ENCODE measurements at regions not wholly inside any gene's neighbourhood (a gene's known extent, or its start where the extent isn't known, plus 50 kb on each side); places are given as distances from the start of the nearest gene placed in this dataset.

- Histone ChIP-seq H3K36me3 (ENCODE audit: insufficient read depth) (no peaks in the 10 kb centered on the region), H2AFZ (ENCODE audit: low read depth) (no peak overlapping the region), H3K9ac (no peak overlapping the region), H3K4me1 (ENCODE audit: low read depth, poor library complexity, severe bottlenecking) (peaks cover 45% of the 10 kb centered on the region), H3K27me3 (ENCODE audit: insufficient read depth, low read depth) (no peaks in the 10 kb centered on the region), H4K20me1 (ENCODE audit: insufficient read depth) (no peaks in the 10 kb centered on the region), H3K79me2 (ENCODE audit: insufficient read depth, low read depth) (no peaks in the 10 kb centered on the region), H3K4me2 (no peak overlapping the region), H3K4me3 (IDR thresholded peaks at IDR 0.05; ENCODE audit: insufficient read depth, low read depth, low read length) (no peak overlapping the region), H3K27ac (no peak overlapping the region)
- TF ChIP-seq CTCF (conservative IDR thresholded peaks at IDR 0.05; ENCODE audit: low read depth, low read length), result no peak
Measured at GRCh38 chr7:85774986-85775385, 588.1 kb upstream of the SEMA3D start.

DNA sequence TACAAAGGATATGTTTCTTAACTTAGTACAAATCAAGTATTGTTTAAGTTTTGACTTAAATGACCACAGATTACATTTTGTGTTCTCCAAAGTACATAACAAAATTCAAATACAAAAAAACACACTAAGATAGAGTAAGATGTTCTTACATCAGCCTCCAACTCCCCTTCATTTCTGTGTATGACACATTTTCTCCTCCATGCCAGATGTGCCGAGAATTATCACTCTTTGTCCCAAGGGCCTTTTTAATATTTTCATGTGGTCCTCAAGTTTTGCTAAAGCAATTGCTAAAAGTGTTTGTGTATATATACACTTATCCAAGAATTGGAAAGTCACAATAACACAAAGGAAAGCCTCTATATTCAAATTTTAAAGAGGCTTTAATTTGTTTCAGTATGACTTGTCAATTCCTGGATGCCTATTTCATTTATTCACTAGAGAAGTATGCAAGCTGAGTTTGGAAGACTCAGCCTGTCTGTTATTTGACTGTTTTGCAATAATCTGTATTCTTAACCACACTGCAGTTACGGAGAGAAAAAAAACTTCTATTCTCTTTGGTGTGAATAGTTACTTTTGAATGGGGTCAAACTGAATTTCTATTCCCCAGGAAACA is 586.4 kb upstream of the SEMA3D start:
- peak overlapping the region; percentile 15; the same call in 1 of the 2 replicates for H3K27ac ChIP-seq
- no peaks in the 10 kb centered on the region for H4K20me1 ChIP-seq (ENCODE audit: insufficient read depth)
- H3K79me2 ChIP-seq (ENCODE audit: insufficient read depth, low read depth), result no peaks in the 10 kb centered on the region
- no peaks in the 10 kb centered on the region for H3K27me3 ChIP-seq (ENCODE audit: insufficient read depth, low read depth)
- peaks cover 45% of the 10 kb centered on the region for H3K4me1 ChIP-seq (ENCODE audit: low read depth, poor library complexity, severe bottlenecking)
- H3K36me3 ChIP-seq (ENCODE audit: insufficient read depth), result no peaks in the 10 kb centered on the region
- H3K4me2 ChIP-seq, result peak overlapping the region; percentile 4; the same call in 1 of the 2 replicates
- no peak overlapping the region for H3K9ac ChIP-seq
- H3K4me3 ChIP-seq (IDR thresholded peaks at IDR 0.05; ENCODE audit: insufficient read depth, low read depth, low read length), result no peak overlapping the region
- no peak overlapping the region for H2AFZ ChIP-seq (ENCODE audit: low read depth)
- no peak for TF ChIP-seq CTCF (conservative IDR thresholded peaks at IDR 0.05; ENCODE audit: low read depth, low read length)

GRCh38 chr7:85771516-85771915 is 584.7 kb upstream of the SEMA3D start:
- no peaks in the 10 kb centered on the region for H3K27me3 ChIP-seq (ENCODE audit: insufficient read depth, low read depth)
- H3K27ac ChIP-seq, result no peak overlapping the region
- H2AFZ ChIP-seq (ENCODE audit: low read depth), result no peak overlapping the region
- no peak overlapping the region for H3K9ac ChIP-seq
- no peak overlapping the region for H3K4me2 ChIP-seq
- H4K20me1 ChIP-seq (ENCODE audit: insufficient read depth), result no peaks in the 10 kb centered on the region
- H3K79me2 ChIP-seq (ENCODE audit: insufficient read depth, low read depth), result no peaks in the 10 kb centered on the region
- peaks cover 34% of the 10 kb centered on the region for H3K4me1 ChIP-seq (ENCODE audit: low read depth, poor library complexity, severe bottlenecking)
- no peaks in the 10 kb centered on the region for H3K36me3 ChIP-seq (ENCODE audit: insufficient read depth)
- no peak overlapping the region for H3K4me3 ChIP-seq (IDR thresholded peaks at IDR 0.05; ENCODE audit: insufficient read depth, low read depth, low read length)
- no peak for TF ChIP-seq CTCF (conservative IDR thresholded peaks at IDR 0.05; ENCODE audit: low read depth, low read length)

DNA sequence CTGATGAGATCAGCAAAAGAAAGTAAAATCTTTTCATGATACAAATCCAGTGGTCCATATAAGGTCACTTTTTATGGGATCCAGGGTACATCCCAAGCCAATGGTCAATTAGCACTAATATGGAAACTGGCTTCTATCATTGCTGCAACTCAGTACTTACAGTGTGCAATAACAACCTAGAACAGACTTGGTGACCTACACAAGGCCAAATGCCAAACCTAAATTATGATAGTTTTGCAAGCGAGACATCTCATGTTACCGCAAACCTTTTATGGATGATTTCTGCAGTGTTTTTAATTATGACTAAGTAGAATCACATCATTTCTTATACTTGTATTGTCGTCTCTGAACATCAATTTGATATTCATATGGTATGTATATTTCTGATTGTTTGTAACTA is 583.5 kb upstream of the SEMA3D start:
- TF ChIP-seq CTCF (conservative IDR thresholded peaks at IDR 0.05; ENCODE audit: low read depth, low read length), result no peak
- Histone ChIP-seq H3K4me3 (IDR thresholded peaks at IDR 0.05; ENCODE audit: insufficient read depth, low read depth, low read length) (no peak overlapping the region), H2AFZ (ENCODE audit: low read depth) (no peak overlapping the region), H3K9ac (no peak overlapping the region), H3K79me2 (ENCODE audit: insufficient read depth, low read depth) (no peaks in the 10 kb centered on the region), H4K20me1 (ENCODE audit: insufficient read depth) (no peaks in the 10 kb centered on the region), H3K36me3 (ENCODE audit: insufficient read depth) (no peaks in the 10 kb centered on the region), H3K27me3 (ENCODE audit: insufficient read depth, low read depth) (no peaks in the 10 kb centered on the region), H3K4me2 (no peak overlapping the region), H3K4me1 (ENCODE audit: low read depth, poor library complexity, severe bottlenecking) (peaks cover 23% of the 10 kb centered on the region), H3K27ac (no peak overlapping the region)
